ENCODE measurements at regions not wholly inside any gene's neighbourhood (a gene's known extent, or its start where the extent isn't known, plus 50 kb on each side); places are given as distances from the start of the nearest gene placed in this dataset.
A peak's percentile ranks its signal among the peaks of the same experiment; 100 is the strongest.
"Not testable (repeated sequence)": the region's sequence is repeated elsewhere in the genome, so short reads cannot be mapped to it uniquely, and the experiment has no call there.

GRCh38 chr6:137552809-137553208 is 58.6 kb upstream of the OLIG3 start:
- no peak overlapping the region for H3K4me3 ChIP-seq
- TF ChIP-seq CTCF (IDR thresholded peaks at IDR 0.05; ENCODE audit: low read depth, low read length), result no peak

GRCh38 chr6:137559521-137560183 is 65.5 kb upstream of the OLIG3 start:
- not testable (repeated sequence) for H3K36me3 ChIP-seq; H3K4me1 ChIP-seq (ENCODE audit: low read depth); H3K9me3 ChIP-seq (ENCODE audit: low read depth); H3K27ac ChIP-seq; H3K4me3 ChIP-seq; DNase-seq (ENCODE audit: low read depth in 1 of 2, low spot score in 1 of 2); H3K27me3 ChIP-seq

More at GRCh38 chr6:137552809-137553208, 58.6 kb upstream of the OLIG3 start:
- Histone ChIP-seq H3K27ac (peak overlapping the region; percentile 39), H3K36me3 (no peaks in the 10 kb centered on the region), H3K4me1 (ENCODE audit: low read depth) (peaks cover 7% of the 10 kb centered on the region), H3K9me3 (ENCODE audit: low read depth) (no peaks in the 10 kb centered on the region), H3K27me3 (no peaks in the 10 kb centered on the region)
- peak in 1 of 2 donors; percentile 52 for DNase-seq (ENCODE audit: low read depth in 1 of 2, low spot score in 1 of 2)

- Histone ChIP-seq H3K9me3 (ENCODE audit: low read depth) (no peaks in the 10 kb centered on the region), H3K4me1 (ENCODE audit: low read depth) (no peaks in the 10 kb centered on the region), H3K36me3 (no peaks in the 10 kb centered on the region), H3K27me3 (no peaks in the 10 kb centered on the region), H3K27ac (no peak overlapping the region), H3K4me3 (no peak overlapping the region)
- no peak for TF ChIP-seq CTCF (IDR thresholded peaks at IDR 0.05; ENCODE audit: low read depth, low read length)
- DNase-seq (ENCODE audit: low read depth in 1 of 2, low spot score in 1 of 2), result no peak
Observed at GRCh38 chr6:137560184-137560563, 66.0 kb upstream of the OLIG3 start.

DNA sequence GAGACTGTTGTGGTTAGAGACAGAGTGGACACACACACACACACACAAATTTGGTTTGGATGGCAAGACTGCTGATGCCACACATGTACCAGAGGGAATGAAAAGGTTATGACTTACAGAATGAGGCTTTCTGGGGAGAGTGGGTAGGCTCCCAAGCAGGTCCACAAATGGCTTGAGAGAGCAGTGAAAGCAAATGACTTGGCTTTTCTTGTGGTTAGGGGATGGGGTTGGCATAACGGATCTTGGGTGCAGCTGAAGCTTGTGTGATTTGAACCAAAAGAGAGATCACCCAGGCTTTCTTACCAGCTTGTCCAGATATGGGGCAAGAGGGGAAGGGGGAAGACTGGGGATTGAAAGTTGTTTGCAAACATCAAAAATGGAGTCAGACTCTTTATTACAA is 73.9 kb upstream of the OLIG3 start:
- Histone ChIP-seq H3K9me3 (ENCODE audit: low read depth) (no peaks in the 10 kb centered on the region), H3K4me1 (ENCODE audit: low read depth) (no peaks in the 10 kb centered on the region), H3K27me3 (no peaks in the 10 kb centered on the region), H3K36me3 (no peaks in the 10 kb centered on the region), H3K27ac (no peak overlapping the region), H3K4me3 (no peak overlapping the region)
- no peak for TF ChIP-seq CTCF (IDR thresholded peaks at IDR 0.05; ENCODE audit: low read depth, low read length)
- no peak for DNase-seq (ENCODE audit: low read depth in 1 of 2, low spot score in 1 of 2)

- no peak for TF ChIP-seq CTCF (IDR thresholded peaks at IDR 0.05; ENCODE audit: low read depth, low read length)
- no peaks in the 10 kb centered on the region for H3K27me3 ChIP-seq
- no peak overlapping the region for H3K27ac ChIP-seq
- DNase-seq (ENCODE audit: low read depth in 1 of 2, low spot score in 1 of 2), result no peak
- H3K36me3 ChIP-seq, result no peaks in the 10 kb centered on the region
- no peaks in the 10 kb centered on the region for H3K9me3 ChIP-seq (ENCODE audit: low read depth)
- H3K4me1 ChIP-seq (ENCODE audit: low read depth), result no peaks in the 10 kb centered on the region
- no peak overlapping the region for H3K4me3 ChIP-seq
Observed at GRCh38 chr6:137570393-137570792, 76.2 kb upstream of the OLIG3 start.

- H3K4me1 ChIP-seq (ENCODE audit: low read depth), result no peaks in the 10 kb centered on the region
Observed at GRCh38 chr6:137571854-137572253, 77.7 kb upstream of the OLIG3 start.

More at GRCh38 chr6:137571854-137572253, 77.7 kb upstream of the OLIG3 start:
- no peak overlapping the region for H3K27ac ChIP-seq
- H3K36me3 ChIP-seq, result no peaks in the 10 kb centered on the region
- H3K9me3 ChIP-seq (ENCODE audit: low read depth), result no peaks in the 10 kb centered on the region
- peak; percentile 61 for TF ChIP-seq CTCF (IDR thresholded peaks at IDR 0.05; ENCODE audit: low read depth, low read length)
- DNase-seq (ENCODE audit: low read depth in 1 of 2, low spot score in 1 of 2), result peak; percentile 24 to 26
- H3K4me3 ChIP-seq, result no peak overlapping the region
- no peaks in the 10 kb centered on the region for H3K27me3 ChIP-seq

Measured in cardiac muscle cell (in vitro differentiated cells and primary cell).